GM18498 (cell line): ENCODE measurements at regions not wholly inside any gene's neighbourhood (a gene's known extent, or its start where the extent isn't known, plus 50 kb on each side); places are given as distances from the start of the nearest gene placed in this dataset.
"Not testable (repeated sequence)": the region's sequence is repeated elsewhere in the genome, so short reads cannot be mapped to it uniquely, and the experiment has no call there.

Experiments used
- ATAC-seq: cut with Tn5 transposase; IDR thresholded peaks from one replicate; pipeline ENCODE4 v1.9.1; 2021; ENCODE audit warnings: mild to moderate bottlenecking, moderate library complexity; ENCODE audit not compliant: unreplicated experiment

- ATAC-seq: no peak
These were observed 123.9 kb upstream of the DUSP10 start for GRCh38 chr1:221865808-221866207.

- ATAC-seq: no peak
These were observed 121.7 kb upstream of the DUSP10 start for GRCh38 chr1:221863635-221864034.

GRCh38 chr1:221862971-221863370 lies 121.1 kb upstream of the DUSP10 start:
- no peak for ATAC-seq

- ATAC-seq: no peak
These were observed 117.1 kb upstream of the DUSP10 start for GRCh38 chr1:221858818-221859611.

- ATAC-seq: not testable (repeated sequence)
These were observed 115.2 kb upstream of the DUSP10 start for GRCh38 chr1:221857094-221857444.

- no peak for ATAC-seq
These were observed 114.6 kb upstream of the DUSP10 start for GRCh38 chr1:221856228-221857093.

- no peak for ATAC-seq
These were observed 113.3 kb upstream of the DUSP10 start for GRCh38 chr1:221855156-221855555.

GRCh38 chr1:221851336-221851735 lies 109.4 kb upstream of the DUSP10 start:
- ATAC-seq: no peak

GRCh38 chr1:221850470-221851187 lies 108.7 kb upstream of the DUSP10 start:
- no peak for ATAC-seq

GRCh38 chr1:221849897-221850296 lies 108.0 kb upstream of the DUSP10 start:
- ATAC-seq: no peak

- ATAC-seq: no peak
These were observed 107.2 kb upstream of the DUSP10 start for GRCh38 chr1:221849110-221849509.

GRCh38 chr1:221847676-221848075 lies 105.8 kb upstream of the DUSP10 start:
- ATAC-seq: no peak

- ATAC-seq: no peak
These were observed 103.9 kb upstream of the DUSP10 start for GRCh38 chr1:221845650-221846371.

GRCh38 chr1:221841983-221842335 lies 100.1 kb upstream of the DUSP10 start:
- no peak for ATAC-seq

GRCh38 chr1:221841251-221841982 lies 99.5 kb upstream of the DUSP10 start:
- no peak for ATAC-seq

GRCh38 chr1:221840511-221841243 lies 98.8 kb upstream of the DUSP10 start:
- peak; percentile 24 for ATAC-seq

GRCh38 chr1:221839782-221840395 lies 98.0 kb upstream of the DUSP10 start:
- peak; percentile 97 for ATAC-seq

- peak; percentile 21 for ATAC-seq
These were observed 97.4 kb upstream of the DUSP10 start for GRCh38 chr1:221839321-221839720.

- peak; percentile 39 for ATAC-seq
These were observed 96.0 kb upstream of the DUSP10 start for GRCh38 chr1:221837896-221838295.
